Endothelial cell of umbilical vein (primary cell): ENCODE measurements at regions not wholly inside any gene's neighbourhood (a gene's known extent, or its start where the extent isn't known, plus 50 kb on each side); places are given as distances from the start of the nearest gene placed in this dataset.
"Not testable (repeated sequence)": the region's sequence is repeated elsewhere in the genome, so short reads cannot be mapped to it uniquely, and the experiment has no call there.

Experiments
- BruUV-seq: library from RNA; stranded (reverse); fragments of 400-500 nt; replicated peaks from 2 replicates; lab custom pipeline; 2021; lab: Mats Ljungman, UMichigan
- CTCF ChIA-PET: fragments of 300-600, 350-600 bp; sonication (Branson Sonifier 250); formaldehyde crosslinking; loops from one replicate; lab custom pipeline; 2021; ENCODE audit warnings: antibody characterized with exemption, inconsistent platforms; lab: Charles Lee
- POLR2A ChIA-PET: fragments of 300-600, 350-600 bp; sonication (Branson Sonifier 250); formaldehyde crosslinking; loops from one replicate; lab custom pipeline; 2021; ENCODE audit warnings: antibody characterized with exemption, inconsistent platforms; lab: Charles Lee
- DNase-seq: peaks from one replicate; pipeline ENCODE4 v3.0.0-alpha.2; 2011; ENCODE audit warnings: low read depth, low spot score
- FAIRE-seq: peaks from 2 replicates; lab custom pipeline; 2011; peaks lifted over from hg19 to GRCh38; lab: Jason Lieb, UNC
- H2AFZ ChIP-seq: 2 replicates; pipeline ENCODE4 v1.6.0; 2012; ENCODE audit warnings: low read depth, low read length, control low read depth, inconsistent platforms
- H3K27ac ChIP-seq: 2 replicates; pipeline ENCODE4 v1.5.1; 2011; ENCODE audit warnings: low read depth, mild to moderate bottlenecking, control low read depth, low read length, moderate library complexity; ENCODE audit not compliant: insufficient read depth
- H3K27me3 ChIP-seq, 2 experiments: 2 replicates each; pipeline versions ENCODE4 v1.6.0 to v1.6.1; 2011; ENCODE audit warnings: low read length in 2 of 2, mixed read lengths in 1 of 2; ENCODE audit not compliant: control insufficient read depth in 2 of 2, insufficient read depth in 2 of 2
- H3K36me3 ChIP-seq, 2 experiments: 2 replicates in 1 of 2; 3 replicates in 1 of 2; pipeline ENCODE4 v1.5.1; 2011; ENCODE audit warnings: low read length in 2 of 2, mild to moderate bottlenecking in 1 of 2, moderate library complexity in 1 of 2; ENCODE audit not compliant: control insufficient read depth in 2 of 2, insufficient read depth in 2 of 2; ENCODE audit errors: extremely low read depth in 1 of 2
- H3K4me1 ChIP-seq: 3 replicates; pipeline ENCODE4 v1.5.1; 2011; ENCODE audit warnings: mild to moderate bottlenecking, low read length; ENCODE audit not compliant: control insufficient read depth, insufficient read depth; ENCODE audit errors: extremely low read depth
- H3K4me2 ChIP-seq: 2 replicates; pipeline ENCODE4 v1.6.1; 2011; ENCODE audit warnings: low read length, control low read depth, mixed read lengths; ENCODE audit not compliant: insufficient read depth
- H3K4me3 ChIP-seq, 3 experiments: fragments of 200-600 bp in 1 of 3; sonication (generic), shearing (Covaris generic) in 1 of 3; replicated peaks in 1 of 3; 2 replicates each; pipeline ENCODE4 v1.5.1; 2011 to 2016; ENCODE audit warnings: control low read depth in 3 of 3, low read length in 3 of 3, mild to moderate bottlenecking in 2 of 3, inconsistent platforms in 1 of 3, low read depth in 1 of 3, moderate library complexity in 1 of 3; ENCODE audit not compliant: insufficient read depth in 1 of 3
- H3K79me2 ChIP-seq: 2 replicates; pipeline ENCODE4 v1.6.0; 2012; ENCODE audit warnings: low read length, inconsistent platforms; ENCODE audit not compliant: control insufficient read depth, insufficient read depth
- H3K9ac ChIP-seq: replicated peaks from 2 replicates; pipeline ENCODE3; 2011; ENCODE audit warnings: low read length, control low read depth; ENCODE audit not compliant: insufficient read depth; ENCODE audit errors: extremely low read depth
- H3K9me1 ChIP-seq: replicated peaks from 3 replicates; pipeline ENCODE4 v1.6.0; 2011; ENCODE audit warnings: mild to moderate bottlenecking, low read length; ENCODE audit not compliant: control insufficient read depth, insufficient read depth; ENCODE audit errors: extremely low read depth
- H3K9me3 ChIP-seq: replicated peaks from 2 replicates; pipeline ENCODE4 v1.5.1; 2012; ENCODE audit warnings: low read length, inconsistent platforms; ENCODE audit not compliant: control insufficient read depth, insufficient read depth
- H4K20me1 ChIP-seq: replicated peaks from 2 replicates; pipeline ENCODE3; 2011; ENCODE audit warnings: mild to moderate bottlenecking, low read length; ENCODE audit not compliant: control insufficient read depth, insufficient read depth; ENCODE audit errors: extremely low read depth
- EZH2 ChIP-seq: IDR thresholded peaks from 2 replicates; pipeline ENCODE4 v1.6.1; 2012; ENCODE audit warnings: borderline replicate concordance, low read depth, mild to moderate bottlenecking, moderate library complexity, low read length, inconsistent platforms; ENCODE audit not compliant: severe bottlenecking
- MYC ChIP-seq: IDR thresholded peaks from one replicate; pipeline ENCODE4 v1.6.1; 2011; ENCODE audit warnings: mild to moderate bottlenecking, low read depth, low read length
- POLR2A ChIP-seq: IDR thresholded peaks from 2 replicates; pipeline ENCODE4 v1.6.1; 2012; ENCODE audit warnings: low read depth, mild to moderate bottlenecking, control low read depth, low read length
- dilution Hi-C: fragments of 300-500 bp; cut with MboI; formaldehyde crosslinking; loops from one replicate; pipeline ENCODE4 v1.15.0; 2019; ENCODE audit warnings: low sequenced_read_pairs; ENCODE audit not compliant: extremely low pct_ligation_motif_present
- intact Hi-C: fragments of 100-400 bp; cut with micrococcal nuclease; formaldehyde crosslinking; loops from one replicate; pipeline ENCODE4 v1.10.0; 2022
- TF ChIP-seq, protein P1 (sequence below), 2 donors: IDR thresholded peaks; 1 replicate in 1 of 2; 2 replicates in 1 of 2; pipeline ENCODE4 v1.5.1; 2011; ENCODE audit warnings: low read length in 2 of 2, mild to moderate bottlenecking in 2 of 2, moderate library complexity in 2 of 2, control low read depth in 1 of 2, inconsistent platforms in 1 of 2, low read depth in 1 of 2; ENCODE audit not compliant: insufficient read depth in 1 of 2; ENCODE audit errors: extremely low read depth in 1 of 2

- Histone ChIP-seq H3K27ac (no peak overlapping the region), H3K9ac (no peak overlapping the region), H2AFZ (no peak overlapping the region), H3K36me3 (no peaks in the 10 kb centered on the region), H3K4me3 (no peak overlapping the region), H4K20me1 (no peaks in the 10 kb centered on the region), H3K4me2 (no peak overlapping the region), H3K9me1 (no peaks in the 10 kb centered on the region), H3K79me2 (no peaks in the 10 kb centered on the region), H3K4me1 (no peaks in the 10 kb centered on the region), H3K27me3 (no peaks in the 10 kb centered on the region), H3K9me3 (no peaks in the 10 kb centered on the region)
- no peak for DNase-seq
- ChIA-PET CTCF (no interaction called here), POLR2A (no interaction called here)
- dilution Hi-C loops (no loop called here), intact Hi-C loops (no loop called here)
- FAIRE-seq, result no peak
- BruUV-seq, result no TSS peak
- TF ChIP-seq POLR2A, result no peak
- no peak for TF ChIP-seq EZH2
- no peak for TF ChIP-seq MYC
- TF ChIP-seq, protein P1, sequence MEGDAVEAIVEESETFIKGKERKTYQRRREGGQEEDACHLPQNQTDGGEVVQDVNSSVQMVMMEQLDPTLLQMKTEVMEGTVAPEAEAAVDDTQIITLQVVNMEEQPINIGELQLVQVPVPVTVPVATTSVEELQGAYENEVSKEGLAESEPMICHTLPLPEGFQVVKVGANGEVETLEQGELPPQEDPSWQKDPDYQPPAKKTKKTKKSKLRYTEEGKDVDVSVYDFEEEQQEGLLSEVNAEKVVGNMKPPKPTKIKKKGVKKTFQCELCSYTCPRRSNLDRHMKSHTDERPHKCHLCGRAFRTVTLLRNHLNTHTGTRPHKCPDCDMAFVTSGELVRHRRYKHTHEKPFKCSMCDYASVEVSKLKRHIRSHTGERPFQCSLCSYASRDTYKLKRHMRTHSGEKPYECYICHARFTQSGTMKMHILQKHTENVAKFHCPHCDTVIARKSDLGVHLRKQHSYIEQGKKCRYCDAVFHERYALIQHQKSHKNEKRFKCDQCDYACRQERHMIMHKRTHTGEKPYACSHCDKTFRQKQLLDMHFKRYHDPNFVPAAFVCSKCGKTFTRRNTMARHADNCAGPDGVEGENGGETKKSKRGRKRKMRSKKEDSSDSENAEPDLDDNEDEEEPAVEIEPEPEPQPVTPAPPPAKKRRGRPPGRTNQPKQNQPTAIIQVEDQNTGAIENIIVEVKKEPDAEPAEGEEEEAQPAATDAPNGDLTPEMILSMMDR (IDR thresholded peaks at IDR 0.05; ENCODE audit: extremely low read depth in 1 of 2, insufficient read depth in 1 of 2, low read depth in 1 of 2, low read length in 2 of 2), result no peak
These were observed 1059.2 kb upstream of the LRRTM1 start for GRCh38 chr2:81363800-81364199.

DNA sequence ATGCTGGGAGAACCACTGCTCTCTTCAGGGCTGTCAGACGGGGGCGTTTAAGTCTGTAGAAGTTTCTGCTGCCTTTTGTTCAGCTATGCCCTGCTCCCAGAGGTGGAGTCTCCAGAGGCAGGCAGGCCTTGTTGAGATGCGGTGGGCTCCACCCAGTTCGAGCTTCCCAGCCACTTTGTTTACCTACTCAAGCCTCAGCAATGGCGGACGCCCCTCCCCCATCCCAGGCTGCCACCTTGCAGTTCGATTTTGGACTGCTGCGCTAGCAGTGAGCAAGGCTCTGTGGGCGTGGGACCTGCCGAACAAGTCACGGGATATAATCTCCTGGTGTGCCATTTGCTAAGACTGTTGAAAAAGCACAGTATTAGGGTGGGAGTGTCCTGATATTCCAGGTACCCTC lies 1057.9 kb upstream of the LRRTM1 start:
- intact Hi-C loops, H4K20me1 ChIP-seq, H3K4me2 ChIP-seq, H3K9me3 ChIP-seq, H3K79me2 ChIP-seq, dilution Hi-C loops, H3K4me1 ChIP-seq, H3K4me3 ChIP-seq, H3K27ac ChIP-seq, POLR2A ChIA-PET, H3K36me3 ChIP-seq, BruUV-seq, DNase-seq, H3K9me1 ChIP-seq, FAIRE-seq, CTCF ChIA-PET, H2AFZ ChIP-seq, H3K27me3 ChIP-seq, H3K9ac ChIP-seq: not testable (repeated sequence)
